NCI-H2081 (cell line): ENCODE measurements at regions not wholly inside any gene's neighbourhood (a gene's known extent, or its start where the extent isn't known, plus 50 kb on each side); places are given as distances from the start of the nearest gene placed in this dataset.
A peak's percentile ranks its signal among the peaks of the same experiment; 100 is the strongest.

Source experiments
- DNase-seq, 2 experiments: peaks; one replicate each; lab custom pipeline; 2025; lab: John Stamatoyannopoulos, UW

DNA sequence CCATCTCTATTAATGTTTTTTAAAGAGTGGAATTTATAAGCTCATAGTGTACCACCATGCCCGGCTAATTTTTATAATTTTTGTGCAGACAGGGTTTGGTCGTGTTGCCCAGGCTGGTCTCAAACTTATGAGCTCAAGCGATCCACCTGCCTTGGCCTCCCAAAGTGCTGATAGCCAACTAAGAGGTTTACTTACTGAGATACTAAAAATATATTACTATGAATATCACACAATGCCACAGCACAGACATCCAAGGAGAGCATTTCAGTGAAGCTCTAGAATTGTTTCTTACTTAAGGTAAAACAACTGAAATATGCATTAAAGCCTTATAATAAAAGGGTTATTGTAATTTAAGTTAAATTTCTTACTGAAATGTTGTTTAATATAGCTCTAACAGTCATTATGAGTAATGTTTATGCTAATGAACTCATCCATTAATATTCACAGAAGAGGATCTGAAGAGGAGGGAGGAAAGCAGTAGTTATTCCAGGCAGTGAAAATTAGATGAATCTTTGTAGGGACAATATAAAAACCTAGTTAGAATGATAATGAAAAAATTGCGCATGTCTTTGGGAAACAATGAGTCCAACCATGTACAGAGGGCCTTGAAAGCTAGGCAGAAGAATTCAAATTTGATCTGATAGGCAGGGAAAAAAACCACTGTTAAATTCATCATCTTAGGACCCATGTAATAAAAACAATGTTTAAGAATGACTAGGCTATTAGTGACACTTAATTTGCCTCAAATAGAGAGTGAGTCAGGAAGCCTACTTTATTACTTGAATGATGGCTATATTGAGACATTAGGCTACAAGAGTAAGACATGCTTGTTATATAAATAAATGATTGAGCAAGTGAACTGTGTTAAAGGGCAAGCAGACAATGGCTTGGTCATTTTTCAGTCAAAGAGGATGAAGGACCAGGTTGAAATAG lies 99.2 kb downstream of the SLC41A2 start:
- no peak for DNase-seq

DNA sequence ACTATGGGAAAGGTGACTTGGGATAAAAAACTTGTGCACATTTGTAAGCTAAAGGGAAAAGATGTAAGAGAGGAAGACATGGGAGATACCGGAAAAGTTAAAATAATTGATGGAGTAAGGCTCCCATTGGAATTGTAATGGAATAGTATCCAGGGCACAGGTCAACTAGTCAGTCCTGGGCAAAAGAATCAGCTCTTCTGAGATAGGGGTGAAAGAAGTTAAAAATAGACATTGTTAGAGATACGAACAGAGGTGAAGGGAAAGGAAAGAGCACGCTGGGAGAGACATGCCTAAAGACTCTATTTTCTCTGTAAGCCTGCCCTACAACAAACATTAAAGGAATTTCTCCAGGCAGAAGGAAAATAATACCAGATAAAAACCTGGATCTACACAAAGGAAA lies 101.6 kb downstream of the SLC41A2 start:
- DNase-seq = no peak

DNA sequence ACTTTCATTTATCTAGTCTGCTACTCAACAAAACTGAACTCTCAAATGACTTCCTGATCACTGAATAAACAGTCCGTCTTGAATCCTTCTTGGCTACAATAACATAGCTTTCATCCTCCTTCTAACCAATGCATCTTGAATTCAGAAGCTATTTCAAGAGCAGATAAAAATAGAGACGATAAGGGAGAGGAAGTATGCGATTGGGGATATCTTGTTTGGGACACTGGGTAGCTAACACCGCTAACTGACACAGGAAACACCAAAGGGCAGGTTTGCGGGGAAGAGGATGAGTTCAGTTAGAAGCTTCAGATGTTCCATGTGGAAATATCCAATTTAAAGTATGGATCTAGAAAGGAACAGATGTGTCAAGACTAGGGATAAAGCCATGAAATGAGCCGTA lies 102.5 kb downstream of the SLC41A2 start:
- DNase-seq = no peak

DNA sequence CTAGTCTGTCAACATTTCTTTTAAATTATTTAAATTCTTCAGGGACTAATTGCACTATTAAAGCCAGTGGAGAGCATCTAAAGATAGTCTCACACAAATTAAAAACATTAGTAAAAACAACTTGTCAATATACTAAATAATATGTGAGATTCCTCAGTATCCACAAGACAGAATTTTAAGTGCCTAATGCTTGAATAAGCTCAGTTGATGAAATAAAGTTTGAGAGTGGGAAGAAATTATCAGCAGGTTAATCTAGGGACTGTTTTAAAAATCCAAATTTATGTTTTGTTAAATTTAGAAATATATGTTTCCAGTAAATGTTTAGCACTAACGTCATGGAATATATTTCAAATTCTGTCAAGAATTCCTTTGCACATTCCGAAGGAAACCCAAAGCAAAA lies 105.2 kb downstream of the SLC41A2 start:
- DNase-seq = no peak

DNA sequence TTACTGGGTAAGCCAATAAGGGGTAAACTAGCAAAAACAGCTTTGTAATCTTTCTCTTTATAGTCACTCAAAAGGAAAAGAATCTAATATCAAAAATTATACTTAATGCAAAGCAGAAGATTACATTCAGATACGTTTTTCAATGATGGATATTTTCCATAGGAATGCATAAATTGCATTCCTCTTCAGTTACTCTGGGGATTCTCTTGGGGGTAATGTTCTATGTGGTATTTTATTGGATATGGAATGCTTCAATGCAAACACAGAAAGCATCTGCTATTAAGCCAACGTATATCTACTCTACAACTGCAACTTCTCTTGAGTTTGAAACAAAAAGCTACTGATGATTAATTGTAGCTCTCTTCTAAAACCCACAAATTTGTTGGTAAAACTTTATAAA lies 106.0 kb downstream of the SLC41A2 start:
- no peak for DNase-seq

DNA sequence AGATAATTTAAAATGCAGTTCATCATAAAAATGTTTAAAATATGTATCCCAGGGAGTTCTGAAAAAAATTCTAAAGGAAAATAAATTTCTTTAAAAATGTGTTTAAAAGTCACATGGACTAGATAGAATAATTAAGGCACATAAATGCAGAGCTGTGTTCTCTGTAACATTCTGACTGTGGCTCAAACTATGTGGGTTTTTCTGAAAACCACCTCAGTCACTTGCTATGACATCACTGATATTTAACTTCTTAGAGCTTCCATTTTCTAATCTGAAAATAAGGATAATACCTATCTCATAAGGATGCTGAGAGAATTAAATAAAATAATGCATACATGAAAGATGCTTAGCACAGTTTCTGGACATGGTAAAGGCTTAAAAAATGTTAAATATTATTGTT lies 107.3 kb downstream of the SLC41A2 start:
- no peak for DNase-seq

DNA sequence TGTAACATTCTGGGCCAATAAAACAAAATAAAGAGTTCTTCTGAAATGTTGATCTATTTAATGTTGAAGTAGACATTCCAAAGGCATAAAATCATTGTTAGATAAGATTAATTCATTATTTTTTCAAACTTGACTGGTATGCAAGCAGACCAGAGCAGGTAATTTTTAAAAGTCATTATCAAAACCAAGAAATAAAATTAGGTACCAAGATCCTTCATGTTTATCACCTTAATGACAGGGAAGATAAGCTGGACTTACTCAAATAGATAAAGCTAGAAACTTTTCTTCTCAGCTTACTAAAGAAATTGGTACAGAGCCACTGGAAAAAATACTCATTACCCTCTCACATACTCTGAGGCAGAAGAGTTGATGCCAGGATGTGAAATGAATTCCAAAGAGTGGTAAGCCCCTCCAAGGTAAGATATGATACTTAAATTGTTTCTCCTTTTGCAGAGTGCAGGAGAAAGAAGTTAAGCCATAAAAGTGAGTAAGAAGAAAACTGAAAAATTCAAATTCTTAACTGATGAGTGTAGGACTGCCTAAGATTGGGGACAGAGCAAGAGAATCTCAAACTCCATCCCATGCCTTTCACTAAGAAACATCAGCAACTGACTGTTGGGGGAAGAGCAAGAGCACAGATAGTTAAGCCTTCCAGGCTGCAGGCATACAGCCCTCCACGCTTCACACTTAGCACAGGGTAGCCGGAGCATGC lies 111.9 kb downstream of the SLC41A2 start:
- no peak for DNase-seq

DNA sequence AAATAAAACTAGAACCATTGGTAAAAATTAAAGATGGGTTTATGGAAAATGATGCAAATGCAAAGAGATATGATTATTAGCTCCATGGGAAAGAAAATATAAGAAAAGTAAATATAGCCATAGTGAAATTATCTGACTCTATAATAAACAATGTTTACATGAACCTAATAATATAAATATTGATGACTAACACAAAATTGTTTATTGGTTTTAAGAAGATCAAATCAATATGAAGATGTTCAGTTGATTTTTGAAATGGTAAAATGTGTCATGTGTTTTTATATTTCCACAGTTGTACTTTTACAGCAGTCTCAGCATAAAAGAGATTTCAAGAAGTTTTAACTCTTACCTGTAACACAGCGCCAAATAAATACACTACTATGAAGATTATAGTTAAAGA lies 114.0 kb downstream of the SLC41A2 start:
- DNase-seq = no peak

DNA sequence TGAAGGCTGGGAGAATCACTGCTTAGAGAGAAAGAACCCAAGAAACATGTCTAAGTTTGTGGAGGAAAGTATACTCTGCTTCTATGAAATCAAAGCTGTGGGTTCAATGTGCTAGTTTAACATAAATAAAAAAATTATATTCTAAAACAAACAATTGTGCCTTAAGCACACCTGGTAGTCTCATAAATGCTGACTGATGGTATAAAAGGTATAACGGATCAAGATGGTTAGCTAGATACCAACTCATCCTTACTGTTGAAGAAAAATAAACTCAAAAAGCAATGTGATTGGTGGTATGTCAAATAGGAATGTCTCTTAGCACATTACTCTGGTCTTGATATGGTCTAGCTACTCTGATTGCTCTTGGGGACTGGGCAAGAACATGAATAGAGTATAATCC lies 117.8 kb downstream of the SLC41A2 start:
- no peak for DNase-seq

DNA sequence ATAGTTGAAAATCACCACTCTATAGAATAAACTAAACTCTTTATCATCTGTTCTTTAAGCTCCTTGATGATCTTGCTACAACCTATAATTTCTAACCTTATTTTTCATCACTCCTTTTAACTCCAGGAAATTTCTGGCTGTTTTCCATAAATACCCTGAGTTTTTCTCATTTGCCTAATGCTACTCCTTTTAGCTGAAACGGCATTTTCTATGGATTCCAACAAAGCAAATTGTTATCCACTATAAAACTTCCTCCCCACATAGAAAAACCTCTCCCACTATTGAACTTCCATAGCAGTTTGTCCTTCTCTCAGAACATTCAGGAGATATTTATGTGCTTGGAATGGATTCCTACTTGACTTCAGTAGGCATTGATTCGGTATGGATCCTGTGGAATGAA lies 122.8 kb downstream of the SLC41A2 start:
- no peak for DNase-seq

DNA sequence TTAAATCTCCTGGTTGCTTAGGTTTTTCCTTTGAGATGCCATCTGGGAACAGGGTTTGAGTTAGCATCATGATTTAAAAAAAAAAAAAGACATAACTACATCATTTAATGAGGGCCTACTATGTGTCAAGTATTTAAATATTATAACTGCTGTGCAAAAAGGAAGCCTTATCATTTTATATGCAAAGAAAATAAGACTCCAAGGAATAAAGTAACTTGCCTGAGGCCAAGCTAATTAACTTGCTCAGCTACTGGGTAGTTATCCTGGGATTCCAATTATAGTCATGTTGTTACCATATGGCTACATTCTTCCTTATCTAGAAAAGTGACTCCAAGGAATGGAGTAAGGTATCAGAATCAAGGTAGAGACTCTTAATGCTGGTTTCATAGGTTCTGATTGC lies 123.5 kb downstream of the SLC41A2 start:
- DNase-seq = no peak

DNA sequence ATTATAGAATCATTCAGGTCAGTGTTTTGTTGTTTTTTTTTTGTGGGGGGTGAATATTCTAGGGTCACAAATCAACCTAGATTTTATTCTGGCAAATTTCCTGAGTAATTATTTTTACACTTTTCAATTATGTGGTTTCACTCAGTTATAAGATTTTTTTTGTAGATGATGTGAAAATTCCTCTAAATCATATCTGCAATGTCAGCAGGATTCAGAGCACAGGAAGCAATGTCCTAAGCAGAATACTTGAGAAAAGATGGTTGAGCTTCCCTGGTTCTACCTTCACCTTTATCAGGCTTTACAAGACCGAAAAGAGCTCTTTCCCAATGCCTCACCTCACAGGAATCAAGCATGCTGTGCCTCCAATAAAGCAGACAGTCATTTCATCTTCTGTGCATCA lies 124.3 kb downstream of the SLC41A2 start:
- DNase-seq = no peak

DNA sequence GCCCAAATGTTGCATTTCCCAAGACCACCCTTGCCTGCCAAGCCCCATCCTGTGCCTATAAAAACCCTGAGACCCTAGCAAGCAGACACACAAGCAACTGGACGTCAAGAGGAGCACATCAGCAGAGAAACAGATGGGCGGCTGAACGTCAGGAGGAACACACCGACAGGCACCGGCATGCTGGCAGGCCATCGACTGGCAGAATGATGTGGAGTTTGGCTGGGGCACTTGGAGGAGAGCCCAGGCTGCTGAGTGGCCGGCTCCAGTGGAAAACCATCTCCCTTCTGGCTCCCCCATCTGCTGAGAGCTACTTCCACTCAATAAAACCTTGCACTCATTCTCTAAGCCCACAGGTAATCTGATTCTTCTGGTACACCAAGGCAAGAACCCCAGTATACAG lies 130.1 kb downstream of the SLC41A2 start:
- no peak for DNase-seq

DNA sequence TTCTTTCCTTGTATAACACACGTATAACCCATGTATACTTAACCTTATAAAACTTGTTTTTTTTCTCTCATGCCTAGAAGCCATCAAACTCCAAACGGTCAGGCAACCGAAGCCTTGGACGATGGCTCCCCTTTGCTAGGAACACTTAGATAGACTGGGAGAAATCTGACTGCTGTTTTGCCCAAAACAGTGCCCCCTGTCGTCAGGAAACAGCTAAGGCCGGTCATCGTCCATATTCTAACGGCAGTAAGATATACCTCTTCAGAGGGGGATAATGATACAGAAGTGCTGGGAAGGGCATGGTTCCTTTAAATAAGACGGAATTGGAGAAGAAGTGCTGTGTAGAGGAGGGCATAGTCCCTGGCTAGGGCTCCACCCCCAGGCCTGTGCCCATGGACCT lies 130.5 kb downstream of the SLC41A2 start:
- DNase-seq = no peak

DNA sequence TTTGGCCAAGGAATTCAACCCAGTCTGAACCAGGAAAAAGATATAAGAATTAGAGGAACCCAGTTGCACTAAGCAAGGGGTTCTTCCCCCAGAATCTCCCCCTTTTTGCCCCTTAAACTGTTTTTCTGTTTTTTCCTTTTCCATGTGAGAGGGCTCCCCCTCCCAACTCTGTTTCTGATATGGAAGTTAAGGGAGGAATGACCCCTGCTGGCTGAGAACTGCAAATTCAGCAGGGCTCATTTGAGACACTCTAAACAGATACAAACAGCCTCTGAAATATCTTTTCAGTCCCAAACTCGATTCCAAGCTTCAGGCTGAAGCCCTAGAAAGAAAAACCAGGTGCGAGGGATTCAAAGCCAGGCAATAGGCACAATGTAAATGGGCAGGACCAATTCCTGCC lies 132.7 kb downstream of the SLC41A2 start:
- DNase-seq = no peak

DNA sequence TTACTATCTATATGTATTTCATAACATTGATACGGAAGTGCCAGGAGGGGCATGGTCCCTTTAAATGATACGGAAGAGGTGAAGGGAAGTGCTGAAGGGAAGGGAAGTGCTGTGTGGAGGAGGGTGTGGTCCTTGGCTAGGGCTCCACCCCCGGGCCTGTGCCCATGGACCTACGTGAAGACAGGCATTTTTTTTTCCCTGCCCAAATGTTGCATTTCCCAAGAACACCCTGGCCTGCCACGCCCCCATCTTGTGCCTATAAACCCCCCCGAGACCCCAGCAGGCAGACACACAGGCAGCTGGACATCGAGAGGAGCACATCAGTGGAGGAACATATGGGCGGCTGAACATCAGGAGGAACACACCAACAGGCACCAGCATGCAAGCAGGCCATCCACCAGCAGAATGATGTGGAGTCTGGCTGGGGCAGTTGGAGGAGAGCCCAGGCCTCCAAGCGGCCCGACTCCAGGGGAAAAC lies 134.1 kb downstream of the SLC41A2 start:
- DNase-seq = no peak

DNA sequence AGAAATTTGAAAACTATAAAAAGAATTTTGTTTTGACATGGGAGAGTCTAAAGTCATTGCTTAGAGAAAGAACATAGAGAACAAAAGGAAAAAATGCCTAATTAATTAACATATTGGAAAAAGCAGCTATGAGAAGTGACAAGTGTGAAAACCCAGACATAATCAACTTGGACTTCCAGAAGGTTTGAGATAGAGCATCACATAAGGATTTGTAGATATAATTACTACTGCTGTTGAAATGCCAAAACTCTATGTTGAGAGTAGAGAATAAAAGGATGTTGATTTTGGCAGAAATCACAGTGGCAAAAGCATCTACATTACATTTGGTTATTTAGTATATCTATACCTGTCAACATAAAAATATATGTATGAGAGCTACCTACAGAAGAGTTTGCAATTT lies 135.1 kb downstream of the SLC41A2 start:
- DNase-seq = no peak

DNA sequence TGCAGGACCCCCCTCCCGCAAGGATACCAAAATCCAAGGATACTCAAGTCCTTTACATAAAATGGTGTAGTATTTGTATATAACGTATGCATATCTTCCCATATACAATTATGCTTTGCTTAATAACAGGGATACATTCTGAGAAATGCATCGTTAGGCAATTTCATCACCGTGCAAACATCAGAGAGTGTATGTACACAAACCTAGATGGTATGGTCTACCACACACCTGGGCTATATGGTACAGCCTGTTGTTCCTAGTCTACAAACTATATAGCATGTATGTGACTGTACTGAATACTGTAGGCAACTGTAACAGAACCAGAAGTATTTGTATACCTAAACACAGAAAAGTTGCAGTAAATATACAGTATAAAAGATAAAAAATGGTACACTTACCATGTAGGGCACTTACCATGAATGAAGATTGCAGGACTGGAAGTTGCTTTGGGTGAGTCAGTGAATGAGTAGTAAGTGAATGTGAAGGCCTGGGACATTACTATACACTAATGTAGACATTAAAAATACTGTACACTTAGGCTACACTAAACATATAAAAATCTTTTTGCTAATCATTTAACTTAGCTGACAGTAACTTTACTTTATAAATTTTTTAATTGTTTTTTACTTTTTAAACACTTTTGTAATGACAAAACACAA lies 141.1 kb downstream of the SLC41A2 start:
- peak; percentile 8 to 37 for DNase-seq

DNA sequence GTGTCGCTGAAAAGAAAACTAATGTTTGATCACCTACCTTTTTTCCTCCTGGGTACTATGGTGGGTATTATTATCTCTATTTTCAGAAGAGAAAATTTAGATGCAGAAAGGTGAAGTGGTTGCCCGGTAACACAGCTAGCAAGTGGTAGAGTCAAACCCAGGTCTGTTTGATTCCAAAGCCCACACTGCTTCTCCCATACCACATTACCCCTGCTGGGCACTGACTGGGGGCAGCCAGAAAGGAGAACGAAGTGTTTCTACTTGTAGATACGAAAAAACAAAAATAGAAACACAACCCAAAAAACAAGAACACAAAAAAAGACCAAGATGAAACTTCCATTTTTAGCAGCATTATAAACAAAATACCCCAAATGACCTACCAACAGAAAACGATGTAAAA lies 142.2 kb downstream of the SLC41A2 start:
- DNase-seq = no peak

DNA sequence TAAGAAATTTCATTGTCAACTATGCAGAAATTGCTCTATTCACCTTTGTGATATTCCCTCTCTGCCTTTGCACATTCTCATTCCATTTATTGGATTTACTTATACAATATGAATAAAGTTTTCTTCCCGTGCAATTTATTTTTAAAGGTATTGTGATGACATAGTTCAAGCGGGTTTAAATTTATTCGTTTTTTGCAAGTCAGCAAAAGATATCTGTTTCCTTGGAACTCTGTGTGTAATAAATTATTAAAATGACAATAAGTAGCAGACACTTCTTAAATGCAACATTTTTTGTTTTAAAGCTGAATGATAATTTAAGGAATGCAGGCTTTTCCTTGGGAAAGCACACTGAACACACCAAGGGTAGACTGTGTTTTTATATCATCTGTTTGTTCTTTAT lies 143.1 kb downstream of the SLC41A2 start:
- DNase-seq = no peak
